Parathyroid adenoma (tissue), 2 donors: ENCODE measurements at regions not wholly inside any gene's neighbourhood (a gene's known extent, or its start where the extent isn't known, plus 50 kb on each side); places are given as distances from the start of the nearest gene placed in this dataset.

ENCODE experiments used
- H2AFZ ChIP-seq: fragments of 300-600 bp; sonication (generic); one replicate; pipeline ENCODE4 v1.7.0; 2017; ENCODE audit warnings: antibody characterized with exemption, mild to moderate bottlenecking
- H3K27ac ChIP-seq: fragments of 300-600 bp; sonication (generic); one replicate; pipeline ENCODE4 v1.7.0; 2017
- H3K27me3 ChIP-seq: fragments of 300-600 bp; sonication (generic); one replicate; pipeline ENCODE4 v1.7.0; 2017; ENCODE audit warnings: low read length; ENCODE audit not compliant: control insufficient read depth, insufficient read depth
- H3K36me3 ChIP-seq: fragments of 300-600 bp; sonication (generic); one replicate; pipeline ENCODE4 v1.7.0; 2017; ENCODE audit warnings: low read length; ENCODE audit not compliant: control insufficient read depth, insufficient read depth
- H3K4me1 ChIP-seq: fragments of 300-600 bp; sonication (generic); one replicate; pipeline ENCODE4 v1.7.0; 2017; ENCODE audit warnings: control low read depth
- H3K4me2 ChIP-seq: fragments of 300-600 bp; sonication (generic); one replicate; pipeline ENCODE4 v1.7.0; 2017; ENCODE audit warnings: low read length
- H3K4me3 ChIP-seq: fragments of 300-600 bp; sonication (generic); one replicate; pipeline ENCODE4 v1.7.0; 2017; ENCODE audit warnings: low read depth, low read length
- H3K79me2 ChIP-seq: fragments of 300-600 bp; sonication (generic); one replicate; pipeline ENCODE4 v1.7.0; 2017; ENCODE audit warnings: control low read depth
- H3K9ac ChIP-seq: fragments of 300-600 bp; sonication (generic); one replicate; pipeline ENCODE4 v1.7.0; 2017; ENCODE audit warnings: mild to moderate bottlenecking
- H3K9me3 ChIP-seq: fragments of 300-600 bp; sonication (generic); one replicate; pipeline ENCODE4 v1.7.0; 2017; ENCODE audit warnings: low read length; ENCODE audit not compliant: control insufficient read depth
- CTCF ChIP-seq: fragments of 300-600 bp; sonication (generic); IDR thresholded peaks from one replicate; pipeline ENCODE4 v1.7.0; 2017; ENCODE audit warnings: antibody characterized with exemption, mild to moderate bottlenecking
- donor health status: primary hyperparathyroidism.

GRCh38 chr14:101222362-101223070, 319.0 kb upstream of the RTL1 start:
- no peaks in the 10 kb centered on the region for H3K27me3 ChIP-seq
- H3K9ac ChIP-seq: no peak overlapping the region
- no peak overlapping the region for H3K4me3 ChIP-seq
- no peak overlapping the region for H3K27ac ChIP-seq
- no peaks in the 10 kb centered on the region for H3K4me1 ChIP-seq
- no peak overlapping the region for H2AFZ ChIP-seq
- H3K9me3 ChIP-seq: no peaks in the 10 kb centered on the region
- H3K79me2 ChIP-seq: no peaks in the 10 kb centered on the region
- H3K36me3 ChIP-seq: no peaks in the 10 kb centered on the region
- no peak overlapping the region for H3K4me2 ChIP-seq
- TF ChIP-seq CTCF: no peak

- Histone ChIP-seq H3K79me2 (no peaks in the 10 kb centered on the region), H3K27me3 (no peaks in the 10 kb centered on the region)
- TF ChIP-seq CTCF: no peak
Measured at GRCh38 chr14:101223127-101223526, 319.6 kb upstream of the RTL1 start.

GRCh38 chr14:101223561-101224162, 320.1 kb upstream of the RTL1 start:
- TF ChIP-seq CTCF: no peak
- H3K9me3 ChIP-seq: no peaks in the 10 kb centered on the region
- H3K36me3 ChIP-seq: no peaks in the 10 kb centered on the region
- H3K27me3 ChIP-seq: no peaks in the 10 kb centered on the region
- no peak overlapping the region for H3K4me2 ChIP-seq
- no peak overlapping the region for H3K27ac ChIP-seq
- no peaks in the 10 kb centered on the region for H3K79me2 ChIP-seq
- H2AFZ ChIP-seq: no peak overlapping the region
- H3K4me3 ChIP-seq: no peak overlapping the region
- H3K4me1 ChIP-seq: no peaks in the 10 kb centered on the region
- H3K9ac ChIP-seq: no peak overlapping the region

More at GRCh38 chr14:101223127-101223526, 319.6 kb upstream of the RTL1 start:
- Histone ChIP-seq H3K9me3 (no peaks in the 10 kb centered on the region), H3K4me3 (no peak overlapping the region), H3K4me2 (no peak overlapping the region), H3K36me3 (no peaks in the 10 kb centered on the region), H3K27ac (no peak overlapping the region), H2AFZ (no peak overlapping the region), H3K4me1 (no peaks in the 10 kb centered on the region), H3K9ac (no peak overlapping the region)

DNA sequence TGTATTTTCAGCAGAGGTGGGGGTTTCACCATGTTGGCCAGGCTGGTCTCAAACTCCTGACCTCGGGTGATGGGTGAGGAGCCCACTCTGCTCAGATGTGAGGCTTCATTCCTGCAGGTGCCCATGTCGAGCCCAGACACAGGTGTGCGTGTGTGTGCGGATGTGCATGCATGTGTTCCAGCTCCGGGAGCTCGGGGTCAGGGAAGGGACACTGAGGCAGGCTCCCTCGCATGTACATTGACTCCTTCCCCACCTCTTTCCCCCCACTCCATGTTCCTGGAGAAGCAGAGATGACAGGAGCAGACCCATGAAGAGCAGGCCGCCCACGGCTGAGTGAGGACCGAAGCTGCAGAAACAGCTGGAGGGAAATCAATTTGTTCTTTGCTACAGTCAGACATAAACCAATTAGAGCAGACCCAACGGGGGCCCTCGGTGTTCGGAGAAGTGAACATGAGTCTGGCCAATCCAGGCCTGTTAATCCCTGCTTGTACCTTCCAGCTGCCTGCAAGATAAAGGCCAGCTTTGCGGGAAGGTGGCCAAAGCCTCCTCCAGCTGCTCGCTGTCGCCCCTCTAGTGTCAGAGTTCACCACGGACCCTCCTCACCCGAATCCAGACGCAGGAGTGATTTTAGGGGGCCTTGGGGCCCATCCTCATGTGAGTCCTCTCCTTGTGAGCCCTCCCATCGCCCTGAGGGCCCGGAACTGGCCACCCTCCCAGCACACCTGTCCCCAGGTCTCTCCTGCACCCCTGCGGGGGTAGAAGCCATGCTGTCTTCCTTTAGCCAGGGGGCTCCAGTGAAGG, 321.0 kb upstream of the RTL1 start:
- Histone ChIP-seq H3K36me3 (no peaks in the 10 kb centered on the region), H3K4me1 (no peaks in the 10 kb centered on the region), H3K27ac (no peak overlapping the region), H3K4me2 (no peak overlapping the region), H3K4me3 (no peak overlapping the region), H2AFZ (no peak overlapping the region), H3K79me2 (no peaks in the 10 kb centered on the region), H3K9me3 (no peaks in the 10 kb centered on the region), H3K27me3 (no peaks in the 10 kb centered on the region), H3K9ac (no peak overlapping the region)
- no peak for TF ChIP-seq CTCF
